ENCODE measurements at regions not wholly inside any gene's neighbourhood (a gene's known extent, or its start where the extent isn't known, plus 50 kb on each side); places are given as distances from the start of the nearest gene placed in this dataset.
"Not testable (repeated sequence)": the region's sequence is repeated elsewhere in the genome, so short reads cannot be mapped to it uniquely, and the experiment has no call there.

- Mint-ChIP-seq H3K9me3 (peaks cover 0 to 4% of the 10 kb centered on the region in 2 donors), H3K4me1 (peaks cover 0 to 1% of the 10 kb centered on the region in 2 donors), H3K27me3 (peaks cover 24 to 45% of the 10 kb centered on the region in 2 donors), H3K27ac (no peak overlapping the region), H3K36me3 (peaks cover 0 to 2% of the 10 kb centered on the region in 2 donors), H3K4me3 (no peak overlapping the region)
- ATAC-seq (replicated peaks) (no peak), DNase-seq (no peak)
Observed at GRCh38 chr11:71172680-71173079, 79.7 kb downstream of the SHANK2 start.

GRCh38 chr11:71171576-71171975 is 80.8 kb downstream of the SHANK2 start:
- no peak for DNase-seq
- H3K9me3 Mint-ChIP-seq = peaks cover 0 to 2% of the 10 kb centered on the region in 2 donors
- H3K4me3 Mint-ChIP-seq = no peak overlapping the region
- peaks cover 0 to 2% of the 10 kb centered on the region in 2 donors for H3K36me3 Mint-ChIP-seq
- no peak for ATAC-seq (replicated peaks)
- H3K27ac Mint-ChIP-seq = no peak overlapping the region
- no peaks in the 10 kb centered on the region for H3K4me1 Mint-ChIP-seq
- peaks cover 24 to 36% of the 10 kb centered on the region in 2 donors for H3K27me3 Mint-ChIP-seq

- Mint-ChIP-seq H3K27me3 (peaks cover 22 to 33% of the 10 kb centered on the region in 2 donors), H3K9me3 (no peaks in the 10 kb centered on the region)
Observed at GRCh38 chr11:71170624-71171423, 81.6 kb downstream of the SHANK2 start.

GRCh38 chr11:71169313-71169712 is 83.1 kb downstream of the SHANK2 start:
- no peaks in the 10 kb centered on the region for H3K4me1 Mint-ChIP-seq
- no peak overlapping the region for H3K27ac Mint-ChIP-seq
- H3K4me3 Mint-ChIP-seq = no peak overlapping the region
- H3K9me3 Mint-ChIP-seq = no peaks in the 10 kb centered on the region
- DNase-seq (no peak), ATAC-seq (replicated peaks) (no peak)
- no peaks in the 10 kb centered on the region for H3K36me3 Mint-ChIP-seq
- H3K27me3 Mint-ChIP-seq = peaks cover 12 to 23% of the 10 kb centered on the region in 2 donors

More at GRCh38 chr11:71170624-71171423, 81.6 kb downstream of the SHANK2 start:
- no peaks in the 10 kb centered on the region for H3K4me1 Mint-ChIP-seq
- DNase-seq (no peak), ATAC-seq (replicated peaks) (no peak)
- H3K4me3 Mint-ChIP-seq = no peak overlapping the region
- H3K27ac Mint-ChIP-seq = no peak overlapping the region
- no peaks in the 10 kb centered on the region for H3K36me3 Mint-ChIP-seq

GRCh38 chr11:71167814-71168213 is 84.6 kb downstream of the SHANK2 start:
- H3K27me3 Mint-ChIP-seq = peaks cover 7 to 18% of the 10 kb centered on the region in 2 donors
- not testable (repeated sequence) for H3K36me3 Mint-ChIP-seq; ATAC-seq (replicated peaks); H3K4me3 Mint-ChIP-seq; H3K27ac Mint-ChIP-seq; H3K4me1 Mint-ChIP-seq; H3K9me3 Mint-ChIP-seq; DNase-seq

- Mint-ChIP-seq H3K4me3 (no peak overlapping the region), H3K27ac (no peak overlapping the region), H3K9me3 (peaks cover 0 to 1% of the 10 kb centered on the region in 2 donors), H3K27me3 (peaks cover 0 to 20% of the 10 kb centered on the region in 2 donors), H3K4me1 (no peaks in the 10 kb centered on the region), H3K36me3 (no peaks in the 10 kb centered on the region)
- DNase-seq (no peak), ATAC-seq (replicated peaks) (no peak)
Observed at GRCh38 chr11:71165771-71166170, 86.6 kb downstream of the SHANK2 start.

- DNase-seq = no peak
- Mint-ChIP-seq H3K36me3 (no peaks in the 10 kb centered on the region), H3K27me3 (peaks cover 0 to 24% of the 10 kb centered on the region in 2 donors), H3K4me3 (no peak overlapping the region), H3K9me3 (peaks cover 0 to 1% of the 10 kb centered on the region in 2 donors), H3K4me1 (no peaks in the 10 kb centered on the region), H3K27ac (no peak overlapping the region)
- ATAC-seq (replicated peaks) = no peak
Observed at GRCh38 chr11:71164621-71165020, 87.8 kb downstream of the SHANK2 start.

GRCh38 chr11:71164186-71164585 is 88.2 kb downstream of the SHANK2 start:
- no peak for ATAC-seq (replicated peaks)
- Mint-ChIP-seq H3K4me3 (no peak overlapping the region), H3K27ac (no peak overlapping the region)

GRCh38 chr11:71163371-71163770 is 89.0 kb downstream of the SHANK2 start:
- ATAC-seq (replicated peaks) = no peak
- no peaks in the 10 kb centered on the region for H3K4me1 Mint-ChIP-seq
- H3K27me3 Mint-ChIP-seq = peaks cover 0 to 33% of the 10 kb centered on the region in 2 donors
- H3K9me3 Mint-ChIP-seq = peaks cover 0 to 1% of the 10 kb centered on the region in 2 donors
- DNase-seq = no peak
- no peaks in the 10 kb centered on the region for H3K36me3 Mint-ChIP-seq
- no peak overlapping the region for H3K27ac Mint-ChIP-seq
- H3K4me3 Mint-ChIP-seq = no peak overlapping the region

More at GRCh38 chr11:71164186-71164585, 88.2 kb downstream of the SHANK2 start:
- H3K27me3 Mint-ChIP-seq = peaks cover 0 to 29% of the 10 kb centered on the region in 2 donors
- peaks cover 0 to 1% of the 10 kb centered on the region in 2 donors for H3K9me3 Mint-ChIP-seq
- H3K36me3 Mint-ChIP-seq = no peaks in the 10 kb centered on the region
- no peak for DNase-seq
- H3K4me1 Mint-ChIP-seq = no peaks in the 10 kb centered on the region

GRCh38 chr11:71158936-71159335 is 93.4 kb downstream of the SHANK2 start:
- DNase-seq (no peak), ATAC-seq (replicated peaks) (no peak)
- no peak overlapping the region for H3K4me3 Mint-ChIP-seq
- H3K27ac Mint-ChIP-seq = no peak overlapping the region
- no peaks in the 10 kb centered on the region for H3K4me1 Mint-ChIP-seq
- peaks cover 19 to 57% of the 10 kb centered on the region in 2 donors for H3K27me3 Mint-ChIP-seq
- H3K36me3 Mint-ChIP-seq = no peaks in the 10 kb centered on the region
- H3K9me3 Mint-ChIP-seq = peaks cover 0 to 1% of the 10 kb centered on the region in 2 donors

GRCh38 chr11:71157676-71158075 is 94.7 kb downstream of the SHANK2 start:
- H3K27ac Mint-ChIP-seq; H3K9me3 Mint-ChIP-seq; ATAC-seq (replicated peaks); DNase-seq; H3K36me3 Mint-ChIP-seq; H3K4me1 Mint-ChIP-seq; H3K4me3 Mint-ChIP-seq: not testable (repeated sequence)
- peaks cover 22 to 58% of the 10 kb centered on the region in 2 donors for H3K27me3 Mint-ChIP-seq

- DNase-seq = no peak
- Mint-ChIP-seq H3K36me3 (peaks cover 0 to 3% of the 10 kb centered on the region in 2 donors), H3K9me3 (no peaks in the 10 kb centered on the region), H3K4me3 (no peak overlapping the region), H3K4me1 (peaks cover 0 to 9% of the 10 kb centered on the region in 2 donors), H3K27ac (no peak overlapping the region), H3K27me3 (peaks cover 33 to 66% of the 10 kb centered on the region in 2 donors)
- no peak for ATAC-seq (replicated peaks)
Observed at GRCh38 chr11:71156301-71156700, 96.1 kb downstream of the SHANK2 start.

GRCh38 chr11:71155846-71156245 is 96.5 kb downstream of the SHANK2 start:
- peaks cover 35 to 68% of the 10 kb centered on the region in 2 donors for H3K27me3 Mint-ChIP-seq
- H3K4me1 Mint-ChIP-seq = peaks cover 0 to 9% of the 10 kb centered on the region in 2 donors
- ATAC-seq (replicated peaks) = no peak
- no peak for DNase-seq
- H3K36me3 Mint-ChIP-seq = peaks cover 0 to 3% of the 10 kb centered on the region in 2 donors
- no peak overlapping the region for H3K27ac Mint-ChIP-seq
- no peak overlapping the region for H3K4me3 Mint-ChIP-seq
- H3K9me3 Mint-ChIP-seq = no peaks in the 10 kb centered on the region

- H3K27me3 Mint-ChIP-seq = peaks cover 39 to 66% of the 10 kb centered on the region in 2 donors
- peaks cover 0 to 3% of the 10 kb centered on the region in 2 donors for H3K36me3 Mint-ChIP-seq
- no peak for DNase-seq
- no peak overlapping the region for H3K27ac Mint-ChIP-seq
- H3K9me3 Mint-ChIP-seq = peaks cover 0 to 1% of the 10 kb centered on the region in 2 donors
- no peak overlapping the region for H3K4me3 Mint-ChIP-seq
- peaks cover 0 to 9% of the 10 kb centered on the region in 2 donors for H3K4me1 Mint-ChIP-seq
- ATAC-seq (replicated peaks) = no peak
Observed at GRCh38 chr11:71154261-71154805, 98.0 kb downstream of the SHANK2 start.

- H3K36me3 Mint-ChIP-seq = peaks cover 0 to 3% of the 10 kb centered on the region in 2 donors
- H3K4me3 Mint-ChIP-seq = no peak overlapping the region
- H3K27ac Mint-ChIP-seq = no peak overlapping the region
- no peak for ATAC-seq (replicated peaks)
- H3K9me3 Mint-ChIP-seq = peaks cover 0 to 1% of the 10 kb centered on the region in 2 donors
- peaks cover 0 to 9% of the 10 kb centered on the region in 2 donors for H3K4me1 Mint-ChIP-seq
- DNase-seq = no peak
- peaks cover 52 to 73% of the 10 kb centered on the region in 2 donors for H3K27me3 Mint-ChIP-seq
Observed at GRCh38 chr11:71153005-71153390, 99.4 kb downstream of the SHANK2 start.

Measured in stimulated activated naive B cell treated with anti-CD40 and anti-IgM and Interleukin-4, amounts not matched to agents 10 μg/mL and 1 μg/mL and 100 μg/mL, for 72 hours (primary cell).